GM19372 (cell line): ENCODE measurements at regions not wholly inside any gene's neighbourhood (a gene's known extent, or its start where the extent isn't known, plus 50 kb on each side); places are given as distances from the start of the nearest gene placed in this dataset.
A peak's percentile ranks its signal among the peaks of the same experiment; 100 is the strongest.
"Not testable (repeated sequence)": the region's sequence is repeated elsewhere in the genome, so short reads cannot be mapped to it uniquely, and the experiment has no call there.

Experiments
- ATAC-seq: cut with Tn5 transposase; IDR thresholded peaks from one replicate; pipeline ENCODE4 v1.9.1; 2021; ENCODE audit warnings: mild to moderate bottlenecking, low read depth, moderate library complexity; ENCODE audit not compliant: unreplicated experiment

DNA sequence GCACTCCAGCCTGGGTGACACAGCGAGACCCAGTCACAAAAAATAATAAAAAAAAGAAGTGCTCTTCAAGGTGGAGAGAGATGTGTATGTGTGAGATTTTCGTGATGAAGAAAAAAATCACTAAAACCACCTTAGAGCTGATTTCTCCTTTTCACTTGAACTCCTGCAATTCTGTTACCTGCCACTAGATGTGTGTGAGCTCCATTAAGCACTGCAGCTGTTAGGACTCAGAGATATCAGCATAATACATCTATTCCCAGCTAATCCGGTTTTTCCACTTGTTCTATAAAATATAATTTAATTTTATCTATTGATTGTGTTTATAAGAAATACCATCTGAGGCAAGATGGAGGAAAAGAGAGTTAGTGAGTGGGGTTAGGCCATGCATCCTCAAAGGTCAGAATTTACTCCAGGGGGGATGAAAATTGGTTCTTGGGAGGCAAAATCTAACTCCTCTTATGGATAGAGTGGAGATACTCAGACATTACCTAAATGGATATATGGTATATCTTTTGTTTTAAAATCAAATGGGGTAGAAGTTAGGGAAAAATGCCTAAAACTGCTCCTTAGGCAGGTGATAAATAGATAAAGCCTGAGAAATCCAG is 152.7 kb downstream of the IL20RB start:
- peak; percentile 89 for ATAC-seq

- no peak for ATAC-seq
These were observed 153.7 kb downstream of the IL20RB start for GRCh38 chr3:137111497-137111896.

DNA sequence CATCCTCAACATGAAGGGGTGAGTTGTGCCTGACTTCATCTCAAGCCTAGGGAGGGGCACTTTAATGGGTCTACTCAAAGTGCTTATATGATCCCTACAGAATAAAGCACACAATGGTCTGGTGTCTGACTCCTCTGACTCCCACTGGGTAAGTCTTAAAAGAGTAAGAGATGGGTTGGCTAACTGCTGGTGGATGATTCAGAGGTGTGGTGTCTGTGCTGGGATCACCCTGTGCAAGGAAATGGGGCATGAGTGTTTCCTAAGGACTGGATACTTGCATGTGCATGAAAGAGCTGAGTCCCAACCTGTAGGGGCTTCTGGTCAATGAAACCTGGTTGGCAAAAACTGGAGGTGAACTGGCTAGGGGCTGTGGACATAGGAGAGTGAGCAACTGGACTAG is 158.8 kb downstream of the IL20RB start:
- no peak for ATAC-seq

GRCh38 chr3:137121704-137122314 is 164.0 kb downstream of the IL20RB start:
- ATAC-seq = peak; percentile 69

DNA sequence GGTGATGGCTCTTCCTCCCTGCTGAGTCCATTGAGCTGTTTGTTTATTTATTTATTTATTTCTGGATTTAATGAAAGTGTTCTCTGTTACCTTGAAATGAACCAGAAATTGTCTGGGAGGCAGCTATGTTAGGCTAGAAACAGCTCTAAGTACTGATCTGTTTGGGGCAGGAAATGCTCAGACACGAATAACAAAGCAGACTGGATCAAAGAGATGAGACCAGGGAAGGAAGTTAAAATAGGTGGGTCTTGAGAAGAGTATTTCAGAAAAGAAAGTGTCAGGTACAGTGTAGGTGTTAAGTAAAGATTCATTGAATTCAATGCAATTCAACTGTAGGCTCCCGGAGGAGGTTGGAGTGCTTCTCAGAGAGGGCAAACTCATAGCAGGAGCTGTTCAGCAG is 173.3 kb downstream of the IL20RB start:
- ATAC-seq = no peak

DNA sequence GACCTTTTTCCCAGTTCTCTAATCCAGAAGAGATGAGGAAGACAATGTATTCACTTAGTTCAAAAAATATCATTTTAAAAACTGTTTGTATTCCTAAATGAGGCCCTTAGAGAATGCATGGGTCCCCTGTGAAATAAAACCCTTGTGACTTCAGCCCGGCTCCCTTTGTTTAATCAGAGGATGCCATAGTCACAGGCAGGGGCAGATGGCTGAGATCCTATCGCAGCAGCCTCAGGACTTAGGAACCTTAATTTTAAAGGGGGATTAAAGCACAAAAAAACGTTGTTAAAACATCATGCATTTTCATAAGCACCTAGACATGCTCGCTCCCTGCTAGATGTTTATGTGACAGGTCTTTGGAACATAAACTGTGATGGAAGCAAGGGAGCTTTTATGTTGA is 176.6 kb downstream of the IL20RB start:
- ATAC-seq = no peak

DNA sequence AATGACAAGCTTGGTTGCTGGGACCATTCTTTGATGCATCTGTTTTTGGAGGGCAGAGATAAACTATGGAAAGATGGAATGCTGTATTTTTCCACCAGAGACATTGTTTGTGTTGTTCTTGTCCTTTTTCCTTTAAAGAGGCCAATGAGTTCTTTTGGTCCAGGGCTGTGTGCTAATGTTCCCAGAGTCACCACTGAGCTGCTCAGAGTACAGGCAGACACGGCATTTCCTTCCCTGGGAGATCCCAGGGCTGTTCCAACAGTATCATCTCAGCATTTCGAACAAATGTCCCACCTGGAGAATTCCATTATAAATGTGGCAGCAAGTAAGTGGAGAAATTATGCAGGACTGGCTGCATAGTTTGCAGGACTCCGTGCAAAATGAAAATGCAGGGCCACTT is 190.6 kb downstream of the IL20RB start:
- ATAC-seq = no peak

DNA sequence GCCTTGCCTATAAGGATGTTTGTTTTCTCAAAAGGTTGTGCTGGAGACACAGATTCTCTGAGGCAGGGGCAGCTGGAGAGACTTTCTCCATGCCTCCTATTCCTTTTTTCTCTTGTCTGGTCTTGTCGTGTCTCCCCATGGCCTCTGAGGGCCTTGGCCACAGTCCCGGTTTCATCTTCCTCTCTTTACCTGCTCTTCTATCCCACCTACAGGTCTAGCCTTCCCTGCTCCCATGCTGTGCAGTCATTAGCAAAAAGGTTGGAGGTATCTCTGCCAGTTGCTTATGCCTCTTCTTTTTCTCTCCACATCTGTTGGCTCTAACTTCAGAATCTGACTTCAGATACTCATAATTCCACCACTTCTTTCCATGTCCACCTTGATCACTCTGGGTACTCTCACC is 191.1 kb downstream of the IL20RB start:
- no peak for ATAC-seq

- no peak for ATAC-seq
These were observed 193.0 kb downstream of the IL20RB start for GRCh38 chr3:137150825-137151224.

DNA sequence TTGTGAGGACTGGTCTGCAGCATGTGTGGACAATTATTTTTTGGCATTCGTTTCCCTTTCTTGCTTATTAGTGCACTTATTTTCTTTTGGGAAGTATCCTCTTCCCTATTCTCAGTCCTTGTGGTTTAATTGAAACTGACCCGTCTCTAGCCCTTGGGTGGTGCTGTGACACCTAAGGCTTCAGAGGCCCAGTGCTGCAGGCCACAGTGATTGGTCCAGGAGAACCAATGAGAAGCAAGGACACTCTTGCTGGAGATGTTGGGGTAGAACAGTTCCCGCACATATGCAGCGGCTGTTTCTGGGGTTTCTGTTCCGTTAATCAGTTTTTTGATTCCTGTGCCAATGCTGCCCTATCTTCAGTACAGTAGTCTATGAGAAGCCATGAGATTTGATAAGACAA is 195.3 kb downstream of the IL20RB start:
- not testable (repeated sequence) for ATAC-seq

- ATAC-seq = no peak
These were observed 205.6 kb downstream of the IL20RB start for GRCh38 chr3:137163241-137163871.

DNA sequence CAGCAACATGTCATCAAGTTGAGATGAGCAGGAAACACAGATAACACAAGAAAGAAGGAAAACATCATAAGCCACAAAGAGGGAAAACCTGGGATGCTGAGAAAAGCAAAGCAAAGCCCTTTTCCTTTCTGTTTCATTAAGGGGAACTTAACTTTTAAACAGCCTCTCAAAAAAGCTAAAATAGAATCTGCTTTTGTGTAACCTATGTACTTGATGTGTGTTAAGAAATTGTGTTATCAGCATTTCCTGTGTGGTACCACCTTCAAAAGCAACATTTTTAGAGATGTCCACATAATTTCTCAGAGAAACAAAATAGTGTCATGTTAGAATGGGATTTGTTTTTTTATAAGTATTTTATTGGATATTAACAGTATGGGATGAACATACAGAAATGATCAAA is 206.2 kb downstream of the IL20RB start:
- ATAC-seq = no peak

DNA sequence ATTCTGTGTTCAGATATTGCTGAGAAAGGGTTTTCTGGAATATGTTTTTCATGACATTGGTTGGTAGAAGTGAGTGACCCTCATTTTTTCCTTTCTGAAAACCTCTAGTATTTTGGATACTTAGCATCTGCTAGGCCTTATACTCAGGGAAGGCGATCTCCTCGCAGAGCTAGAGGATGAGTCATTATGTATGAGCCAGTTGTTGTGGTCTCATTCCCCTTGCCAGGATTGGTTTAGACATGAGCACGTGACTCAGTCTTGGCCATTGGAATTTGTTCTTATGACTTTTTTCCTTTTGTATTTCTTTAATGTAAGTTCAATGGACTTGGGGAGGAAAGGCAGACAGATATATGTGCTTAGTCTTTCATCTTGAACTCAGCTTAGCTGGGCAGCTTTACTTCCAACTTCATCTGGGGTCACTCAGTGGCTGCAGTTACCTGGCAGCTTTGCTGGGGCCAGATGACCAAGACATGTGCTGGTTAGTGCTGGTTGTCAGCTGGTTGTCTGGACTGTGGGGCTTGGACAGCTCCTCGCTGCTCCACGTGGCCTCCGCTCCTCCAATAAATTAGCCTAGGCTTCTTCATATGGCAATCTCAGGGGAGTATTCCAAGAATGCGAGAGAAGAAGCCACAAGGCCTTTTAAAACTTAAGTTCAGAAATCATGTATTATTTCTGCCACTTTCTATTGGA is 207.5 kb downstream of the IL20RB start:
- no peak for ATAC-seq

- ATAC-seq = no peak
These were observed 214.2 kb downstream of the IL20RB start for GRCh38 chr3:137171834-137172603.

- ATAC-seq = no peak
These were observed 214.9 kb downstream of the IL20RB start for GRCh38 chr3:137172728-137173127.

DNA sequence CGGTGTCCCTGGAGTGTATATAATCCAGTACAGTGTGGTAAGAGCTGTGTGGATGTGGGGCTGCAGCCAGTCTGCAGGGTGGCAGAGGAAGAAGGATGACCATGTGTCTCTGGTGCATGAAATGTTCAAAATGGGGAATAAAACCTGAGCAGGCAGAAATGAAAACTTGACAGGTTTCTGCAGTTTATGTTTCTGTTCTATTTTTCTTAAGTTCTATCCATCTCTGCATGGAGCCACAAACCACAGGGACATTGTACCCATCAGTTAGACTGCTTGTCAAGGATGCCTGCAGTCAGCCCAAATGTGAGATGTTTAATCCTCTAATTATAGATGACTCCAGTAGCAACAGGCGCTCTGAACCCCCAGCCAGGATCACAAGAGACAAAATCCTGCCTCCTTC is 216.7 kb downstream of the IL20RB start:
- no peak for ATAC-seq

DNA sequence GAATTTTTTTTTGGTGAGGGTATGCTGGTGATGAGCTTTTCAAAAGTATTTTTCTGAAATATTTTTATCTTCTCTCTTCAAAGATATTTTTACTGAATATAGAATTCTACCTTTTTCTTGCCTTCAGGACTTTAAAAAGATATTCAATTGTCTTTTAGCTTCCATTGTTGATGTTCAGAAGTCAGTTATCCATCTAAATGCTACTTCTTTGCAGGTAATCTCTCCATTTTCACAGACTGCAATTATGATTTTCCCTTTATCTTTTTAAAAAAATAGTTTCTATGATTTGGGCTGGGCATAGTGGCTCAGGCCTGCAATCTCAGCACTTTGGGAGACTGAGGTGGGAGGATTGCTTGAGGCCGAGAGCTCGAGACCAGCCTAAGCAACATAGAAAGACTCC is 222.4 kb downstream of the IL20RB start:
- ATAC-seq = no peak

DNA sequence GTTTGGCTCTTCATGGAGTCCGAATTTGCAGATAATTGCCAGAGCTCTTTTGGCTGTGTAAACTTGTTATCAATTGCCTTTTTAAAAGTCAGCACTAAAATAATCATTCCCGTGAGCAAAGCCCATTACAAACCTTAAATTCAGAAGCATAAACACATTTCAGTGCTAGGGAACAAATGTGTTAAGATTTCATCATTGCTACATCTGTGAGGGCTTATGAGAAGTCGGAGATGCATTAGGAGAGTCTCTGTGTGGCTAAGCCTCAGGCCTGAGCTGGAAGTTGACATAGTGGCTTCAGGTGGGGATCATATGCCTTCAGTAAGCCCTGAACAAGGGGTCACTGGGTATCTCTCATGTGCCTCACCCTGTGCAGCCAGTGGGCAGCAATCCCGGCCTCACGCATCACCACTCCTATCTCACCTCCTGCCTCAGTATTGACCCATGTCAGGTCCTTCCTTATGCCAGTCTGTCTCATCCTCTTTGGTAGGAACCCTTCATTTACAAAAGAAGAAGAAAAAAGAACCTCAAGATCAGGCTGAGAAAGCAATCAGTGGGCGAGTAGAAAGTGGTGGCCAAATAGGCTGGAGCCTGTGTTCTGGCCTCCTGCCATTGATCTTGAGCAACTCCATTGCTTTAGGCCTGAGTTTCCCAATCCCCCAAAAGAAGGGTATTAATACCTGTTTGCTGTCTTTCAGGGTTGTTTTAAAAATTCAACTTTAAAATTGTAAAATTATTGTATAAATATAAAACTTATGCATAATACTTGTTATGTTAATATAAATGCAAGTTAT is 233.5 kb downstream of the IL20RB start:
- no peak for ATAC-seq

DNA sequence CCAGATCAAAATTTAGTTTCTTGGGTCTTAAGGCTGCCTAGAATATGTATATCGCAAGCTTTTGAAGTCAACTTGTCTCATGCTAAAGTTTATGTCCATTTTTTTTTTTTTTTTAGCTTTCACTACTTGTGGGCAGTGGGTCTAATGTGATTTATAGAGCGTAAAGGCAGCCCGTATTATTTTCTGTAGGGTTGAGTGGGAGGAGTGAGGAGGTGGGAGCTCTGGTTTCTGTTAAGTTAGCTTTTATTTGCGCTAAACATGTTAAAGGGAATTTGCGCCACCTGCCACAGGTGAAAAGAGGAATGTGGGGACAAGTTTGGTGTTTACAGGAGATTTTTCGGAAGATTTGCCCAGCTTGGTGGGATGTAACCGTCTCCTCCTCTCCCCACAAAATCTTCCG is 234.2 kb downstream of the IL20RB start:
- ATAC-seq = no peak

- no peak for ATAC-seq
These were observed 236.5 kb downstream of the IL20RB start for GRCh38 chr3:137194301-137194700.
